Effector CD4-positive, alpha-beta T cell (primary cell): ENCODE measurements at regions not wholly inside any gene's neighbourhood (a gene's known extent, or its start where the extent isn't known, plus 50 kb on each side); places are given as distances from the start of the nearest gene placed in this dataset.
A peak's percentile ranks its signal among the peaks of the same experiment; 100 is the strongest.

Experiments
- DNase-seq: peaks from one replicate; pipeline ENCODE4 v3.0.0-alpha.2; 2020

GRCh38 chr12:92574911-92575570, 127.7 kb upstream of the PLEKHG7 start:
- no peak for DNase-seq

- no peak for DNase-seq
These were observed 128.6 kb upstream of the PLEKHG7 start for GRCh38 chr12:92574051-92574783.

GRCh38 chr12:92573104-92573503, 129.7 kb upstream of the PLEKHG7 start:
- no peak for DNase-seq

GRCh38 chr12:92571844-92572543, 130.8 kb upstream of the PLEKHG7 start:
- DNase-seq, result no peak

GRCh38 chr12:92571169-92571568, 131.6 kb upstream of the PLEKHG7 start:
- DNase-seq, result no peak

GRCh38 chr12:92570056-92570753, 132.6 kb upstream of the PLEKHG7 start:
- peak; percentile 43 for DNase-seq

- DNase-seq, result no peak
These were observed 134.1 kb upstream of the PLEKHG7 start for GRCh38 chr12:92568691-92569090.

- no peak for DNase-seq
These were observed 136.3 kb upstream of the PLEKHG7 start for GRCh38 chr12:92566448-92567019.

GRCh38 chr12:92563819-92564218, 139.0 kb upstream of the PLEKHG7 start:
- no peak for DNase-seq

- no peak for DNase-seq
These were observed 140.6 kb upstream of the PLEKHG7 start for GRCh38 chr12:92562063-92562734.

- DNase-seq, result no peak
These were observed 141.3 kb upstream of the PLEKHG7 start for GRCh38 chr12:92561543-92561899.

GRCh38 chr12:92560713-92561542, 141.9 kb upstream of the PLEKHG7 start:
- no peak for DNase-seq

GRCh38 chr12:92558806-92559205, 144.0 kb upstream of the PLEKHG7 start:
- DNase-seq, result no peak

GRCh38 chr12:92558215-92558773, 144.5 kb upstream of the PLEKHG7 start:
- DNase-seq, result no peak

- DNase-seq, result no peak
These were observed 145.4 kb upstream of the PLEKHG7 start for GRCh38 chr12:92557422-92557724.

GRCh38 chr12:92556637-92557421, 146.0 kb upstream of the PLEKHG7 start:
- DNase-seq, result no peak

- DNase-seq, result no peak
These were observed 146.6 kb upstream of the PLEKHG7 start for GRCh38 chr12:92556141-92556540.

- no peak for DNase-seq
These were observed 148.4 kb upstream of the PLEKHG7 start for GRCh38 chr12:92554158-92555073.

GRCh38 chr12:92553389-92553788, 149.4 kb upstream of the PLEKHG7 start:
- no peak for DNase-seq
